MM.1S (cell line): ENCODE measurements at regions not wholly inside any gene's neighbourhood (a gene's known extent, or its start where the extent isn't known, plus 50 kb on each side); places are given as distances from the start of the nearest gene placed in this dataset.

Experiments
- EZH2 ChIP-seq: fragments of 300-600 bp; sonication (generic); optimal IDR thresholded peaks from 2 replicates; pipeline ENCODE3; 2017; ENCODE audit warnings: low read depth, mild to moderate bottlenecking, antibody characterized with exemption, low read length, mixed read lengths
- EZH2phosphoT487 ChIP-seq: fragments of 300-600 bp; sonication (generic); IDR thresholded peaks from 2 replicates; pipeline ENCODE4 v1.6.1; 2018; ENCODE audit warnings: antibody characterized with exemption, low read length
- TF ChIP-seq, protein P1 (sequence below): fragments of 300-600 bp; sonication (generic); IDR thresholded peaks from 2 replicates; pipeline ENCODE4 v1.5.1; 2016; ENCODE audit warnings: antibody characterized with exemption, low read length, mixed read lengths

DNA sequence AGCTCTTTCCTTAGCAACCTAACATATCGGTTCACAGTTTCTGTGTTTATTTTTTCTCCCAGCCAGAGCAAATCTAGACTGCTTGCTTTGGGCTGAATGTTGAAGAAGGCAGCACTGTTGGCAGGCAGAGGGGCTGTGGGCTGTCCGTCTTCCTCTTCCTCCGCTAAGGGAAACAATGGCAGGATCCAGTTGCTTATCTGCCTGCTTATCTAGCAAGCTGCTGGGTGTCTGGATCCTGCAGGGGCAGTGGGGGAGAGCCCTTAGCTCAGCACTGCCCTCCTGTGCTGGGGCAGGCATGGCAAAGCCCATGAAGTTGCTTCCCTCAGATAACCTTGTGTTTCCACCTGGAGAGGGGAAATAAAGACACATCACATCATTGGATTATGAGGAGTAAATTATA, 92.7 kb upstream of the CD93 start:
- TF ChIP-seq, protein P1, sequence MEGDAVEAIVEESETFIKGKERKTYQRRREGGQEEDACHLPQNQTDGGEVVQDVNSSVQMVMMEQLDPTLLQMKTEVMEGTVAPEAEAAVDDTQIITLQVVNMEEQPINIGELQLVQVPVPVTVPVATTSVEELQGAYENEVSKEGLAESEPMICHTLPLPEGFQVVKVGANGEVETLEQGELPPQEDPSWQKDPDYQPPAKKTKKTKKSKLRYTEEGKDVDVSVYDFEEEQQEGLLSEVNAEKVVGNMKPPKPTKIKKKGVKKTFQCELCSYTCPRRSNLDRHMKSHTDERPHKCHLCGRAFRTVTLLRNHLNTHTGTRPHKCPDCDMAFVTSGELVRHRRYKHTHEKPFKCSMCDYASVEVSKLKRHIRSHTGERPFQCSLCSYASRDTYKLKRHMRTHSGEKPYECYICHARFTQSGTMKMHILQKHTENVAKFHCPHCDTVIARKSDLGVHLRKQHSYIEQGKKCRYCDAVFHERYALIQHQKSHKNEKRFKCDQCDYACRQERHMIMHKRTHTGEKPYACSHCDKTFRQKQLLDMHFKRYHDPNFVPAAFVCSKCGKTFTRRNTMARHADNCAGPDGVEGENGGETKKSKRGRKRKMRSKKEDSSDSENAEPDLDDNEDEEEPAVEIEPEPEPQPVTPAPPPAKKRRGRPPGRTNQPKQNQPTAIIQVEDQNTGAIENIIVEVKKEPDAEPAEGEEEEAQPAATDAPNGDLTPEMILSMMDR = no peak
- TF ChIP-seq EZH2 (no peak), EZH2phosphoT487 (no peak)
